M059J (cell line): ENCODE measurements at regions not wholly inside any gene's neighbourhood (a gene's known extent, or its start where the extent isn't known, plus 50 kb on each side); places are given as distances from the start of the nearest gene placed in this dataset.
"Not testable (repeated sequence)": the region's sequence is repeated elsewhere in the genome, so short reads cannot be mapped to it uniquely, and the experiment has no call there.

Experiments used
- DNase-seq: peaks from one replicate; pipeline ENCODE4 v3.0.0-alpha.2; 2012; ENCODE audit warnings: low read depth

GRCh38 chr13:22965011-22965857 is 215.5 kb upstream of the SGCG start:
- not testable (repeated sequence) for DNase-seq

- DNase-seq: not testable (repeated sequence)
Measured at GRCh38 chr13:22965858-22966239, 214.9 kb upstream of the SGCG start.

DNA sequence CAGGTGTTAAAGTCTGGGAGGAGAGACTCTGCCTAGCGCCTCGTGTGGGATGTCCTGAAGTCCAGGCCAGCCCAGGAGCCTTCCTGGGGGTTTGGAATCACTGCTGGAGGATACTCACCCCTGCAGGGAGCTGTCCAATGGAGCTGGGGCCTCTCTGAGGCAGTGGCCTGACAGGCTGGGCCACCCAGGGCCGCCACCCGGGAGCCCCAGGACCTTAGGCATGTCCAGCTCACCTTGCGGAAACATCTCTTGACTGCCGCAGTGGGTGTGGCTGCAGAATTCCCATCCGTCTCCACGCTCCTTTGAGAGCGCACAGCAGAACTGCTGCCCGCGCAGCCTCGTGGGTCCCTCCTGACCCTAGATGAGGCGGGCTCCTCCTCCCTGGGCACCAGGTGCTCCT is 214.0 kb upstream of the SGCG start:
- DNase-seq: not testable (repeated sequence)

- DNase-seq: no peak
Measured at GRCh38 chr13:22967669-22968068, 213.1 kb upstream of the SGCG start.

DNA sequence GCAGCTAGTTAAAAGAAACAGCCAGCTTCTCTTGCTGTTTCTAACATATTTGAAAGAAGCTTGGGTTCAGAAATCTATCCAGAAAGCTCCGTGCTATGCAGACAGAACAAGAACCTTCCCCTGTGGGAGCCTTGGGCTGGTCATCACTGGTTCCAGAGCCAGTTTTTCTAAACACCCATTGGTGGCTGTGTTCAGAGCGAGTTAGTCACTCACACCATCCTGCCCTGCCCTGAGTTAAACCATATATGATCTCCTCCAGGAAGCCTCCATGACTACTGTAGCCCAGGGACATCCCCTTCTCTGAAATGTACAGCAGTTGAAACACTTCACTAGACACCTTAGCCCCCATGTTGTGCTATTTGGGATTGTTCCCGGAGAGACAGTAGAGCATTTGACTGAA is 200.8 kb upstream of the SGCG start:
- DNase-seq: no peak

GRCh38 chr13:22980936-22981335 is 199.8 kb upstream of the SGCG start:
- DNase-seq: no peak

DNA sequence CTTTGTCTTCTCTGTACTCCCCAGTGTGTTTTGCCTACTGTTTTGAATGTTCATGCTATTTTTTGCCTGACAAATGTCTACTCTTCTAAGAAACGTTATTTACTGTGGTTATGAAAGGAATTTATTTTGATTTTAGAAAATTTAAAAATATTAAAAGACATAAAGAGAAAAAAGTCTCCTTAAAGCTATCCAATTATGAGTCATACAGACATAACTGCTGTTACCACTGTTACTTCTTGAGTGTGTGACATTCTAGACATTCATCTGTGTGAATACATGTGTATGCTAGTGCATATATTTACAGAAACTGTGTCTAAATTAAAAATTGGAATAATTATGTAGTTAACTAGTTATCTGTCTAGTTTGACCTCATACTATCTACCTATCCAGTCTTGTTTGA is 187.6 kb upstream of the SGCG start:
- no peak for DNase-seq

- DNase-seq: no peak
Measured at GRCh38 chr13:23003446-23003845, 177.3 kb upstream of the SGCG start.

- no peak for DNase-seq
Measured at GRCh38 chr13:23007426-23007825, 173.4 kb upstream of the SGCG start.

- DNase-seq: no peak
Measured at GRCh38 chr13:23018143-23018542, 162.6 kb upstream of the SGCG start.

DNA sequence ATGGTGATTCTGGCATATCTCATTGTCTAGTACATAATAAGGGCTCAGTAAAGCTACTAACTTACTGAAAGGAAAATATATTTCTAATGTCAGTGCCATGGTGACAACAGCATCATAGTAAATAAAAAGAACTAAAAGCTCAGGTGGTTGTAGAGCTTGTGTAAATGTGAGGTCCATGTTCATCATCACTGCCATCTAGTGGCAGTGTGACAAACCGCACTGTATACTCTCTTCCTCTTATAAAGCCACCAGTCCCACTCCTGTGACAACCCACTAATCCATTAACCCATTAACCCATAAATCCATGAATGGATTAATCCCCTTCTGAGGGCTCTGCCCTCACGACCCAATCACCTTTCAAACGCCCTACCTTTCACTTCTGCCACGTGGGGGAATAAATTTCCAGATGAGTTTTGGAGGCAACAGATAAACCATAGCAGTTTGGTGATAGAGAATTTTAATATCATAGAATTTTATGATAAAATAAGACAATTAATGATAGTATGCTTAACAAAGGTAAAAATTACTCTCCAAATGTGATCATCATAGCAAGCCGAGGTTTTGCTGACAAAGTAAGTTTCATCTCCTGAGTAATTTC is 160.4 kb upstream of the SGCG start:
- DNase-seq: peak; percentile 49

DNA sequence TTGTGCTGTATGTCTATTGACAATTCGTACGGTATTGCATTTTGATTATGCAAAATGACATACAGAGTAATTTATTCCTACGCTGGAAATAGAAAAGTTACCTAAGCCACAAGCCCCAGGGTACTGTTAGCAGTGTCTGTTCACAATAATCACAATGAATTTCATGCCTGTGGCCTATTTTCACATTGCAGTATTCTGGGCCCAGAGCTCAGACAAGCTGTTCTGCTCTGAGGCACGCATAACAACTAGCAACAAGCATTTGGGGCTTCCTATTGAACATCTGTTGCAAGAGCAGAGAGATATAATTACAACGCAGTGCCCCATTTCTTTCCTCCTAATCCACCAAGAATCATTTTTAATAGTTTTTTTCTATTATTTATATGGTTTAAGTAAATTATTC is 158.9 kb upstream of the SGCG start:
- DNase-seq: no peak

DNA sequence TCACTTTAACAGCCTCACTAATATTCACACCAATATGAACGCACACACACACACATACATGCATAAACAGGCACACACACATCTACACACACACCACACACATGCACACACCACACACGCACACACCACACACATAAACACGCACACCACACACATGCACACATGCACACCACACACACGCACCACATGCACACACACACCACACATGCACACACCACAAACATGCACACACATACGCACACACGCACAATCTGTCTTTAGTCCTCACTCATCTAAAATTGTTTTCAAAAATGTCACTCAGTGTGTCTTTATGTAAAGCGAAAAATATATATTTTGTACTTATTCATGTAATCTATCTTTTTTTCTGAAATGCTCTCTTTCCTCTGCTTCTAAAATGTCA is 158.1 kb upstream of the SGCG start:
- no peak for DNase-seq

DNA sequence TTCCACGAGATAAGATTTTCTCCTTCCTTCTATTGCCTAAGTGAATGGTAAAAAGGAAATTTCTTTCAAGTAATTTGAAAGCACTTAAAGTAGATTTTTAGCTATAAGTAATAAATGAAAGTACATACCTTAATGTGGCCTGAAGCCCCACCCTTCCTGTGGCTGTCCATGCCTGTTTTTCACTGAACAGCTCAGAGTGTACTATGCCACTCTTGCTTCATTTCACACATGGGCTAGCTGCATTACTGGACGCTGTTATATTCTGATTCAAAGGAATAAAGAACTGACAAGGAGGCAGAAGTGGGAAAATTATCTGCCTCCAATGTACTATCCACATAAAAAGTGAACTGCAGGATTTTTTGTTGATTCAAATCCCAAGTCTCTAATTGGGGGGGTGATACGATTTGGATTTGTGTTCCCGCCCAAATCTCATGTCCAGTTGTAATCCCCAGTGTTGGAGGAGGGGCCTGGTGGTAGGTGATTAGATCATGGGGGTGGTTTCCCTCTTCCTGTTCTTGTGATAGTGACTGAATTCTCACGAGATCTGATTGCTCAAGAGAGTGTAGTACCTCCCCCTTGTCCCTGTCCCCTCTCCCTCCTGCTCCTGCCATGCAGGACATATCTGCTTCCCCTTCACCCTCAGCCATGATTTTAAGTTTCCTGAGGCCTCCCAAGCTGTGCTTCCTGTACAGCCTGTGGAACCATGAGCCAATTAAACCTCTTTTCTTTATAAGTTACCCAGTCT is 154.7 kb upstream of the SGCG start:
- peak; percentile 8 for DNase-seq

GRCh38 chr13:23039266-23039935 is 141.4 kb upstream of the SGCG start:
- DNase-seq: no peak

GRCh38 chr13:23042181-23042580 is 138.6 kb upstream of the SGCG start:
- no peak for DNase-seq

- DNase-seq: no peak
Measured at GRCh38 chr13:23044906-23045305, 135.9 kb upstream of the SGCG start.

DNA sequence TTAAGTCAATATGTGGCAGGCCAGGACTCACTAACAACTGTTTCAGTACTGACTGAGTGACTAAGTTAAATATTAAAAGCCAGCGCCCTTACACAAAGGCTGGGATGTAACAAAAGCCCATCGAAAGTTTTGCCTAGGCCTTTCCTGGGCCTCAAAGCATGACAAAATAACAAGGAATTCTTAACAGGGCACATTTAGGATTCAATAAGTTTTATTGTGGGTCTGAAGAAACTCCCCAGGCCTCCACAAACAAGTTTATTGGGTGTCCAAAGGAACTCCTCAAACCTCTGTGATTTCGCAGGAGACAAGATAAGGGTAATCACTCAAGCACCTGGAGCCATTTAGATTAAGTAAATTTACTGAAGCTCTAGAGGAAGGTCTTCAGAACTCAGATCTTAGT is 130.7 kb upstream of the SGCG start:
- DNase-seq: no peak

DNA sequence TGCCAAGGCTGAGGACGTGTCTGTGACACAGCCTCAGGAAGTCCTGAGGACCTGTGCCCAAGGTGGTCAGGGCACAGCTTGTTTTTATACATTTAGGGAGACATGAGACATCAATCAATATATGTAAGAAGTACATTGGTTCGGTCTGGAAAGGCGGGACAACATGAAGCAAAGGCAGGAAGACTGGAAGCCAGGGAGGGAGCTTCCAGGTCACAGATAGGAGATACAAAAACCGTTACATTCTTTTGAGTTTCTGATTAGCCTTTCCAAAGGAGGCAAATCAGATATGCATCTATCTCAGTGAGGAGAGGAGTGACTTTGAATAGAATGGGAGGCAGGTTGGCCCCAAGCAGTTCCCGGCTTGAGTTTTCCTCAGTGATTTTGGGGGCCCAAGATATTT is 127.1 kb upstream of the SGCG start:
- DNase-seq: not testable (repeated sequence)

- no peak for DNase-seq
Measured at GRCh38 chr13:23059173-23059572, 121.6 kb upstream of the SGCG start.

GRCh38 chr13:23060959-23061358 is 119.8 kb upstream of the SGCG start:
- DNase-seq: no peak

GRCh38 chr13:23067129-23067528 is 113.7 kb upstream of the SGCG start:
- DNase-seq: no peak
